ENCODE measurements at regions not wholly inside any gene's neighbourhood (a gene's known extent, or its start where the extent isn't known, plus 50 kb on each side); places are given as distances from the start of the nearest gene placed in this dataset.

DNA sequence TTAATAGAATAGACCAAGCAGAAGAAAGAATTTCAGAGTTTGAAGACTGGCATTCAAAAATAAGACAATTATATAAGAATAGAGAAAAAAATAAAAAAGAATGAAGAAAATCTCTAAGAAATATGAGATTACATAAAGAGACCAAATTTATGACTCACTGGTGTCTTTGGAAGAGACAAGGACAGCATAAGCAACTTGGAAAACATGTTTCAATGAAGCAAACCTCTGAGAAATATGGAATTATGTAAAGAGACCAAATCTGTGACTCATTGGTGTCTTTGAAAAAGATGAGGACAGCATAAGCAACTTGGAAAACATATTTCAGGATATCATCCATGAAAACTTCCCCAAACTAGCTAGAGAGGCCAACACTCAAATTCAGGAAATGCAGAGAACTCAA, 60.4 kb upstream of the LYPLAL1 start:
- TF ChIP-seq, protein P1, sequence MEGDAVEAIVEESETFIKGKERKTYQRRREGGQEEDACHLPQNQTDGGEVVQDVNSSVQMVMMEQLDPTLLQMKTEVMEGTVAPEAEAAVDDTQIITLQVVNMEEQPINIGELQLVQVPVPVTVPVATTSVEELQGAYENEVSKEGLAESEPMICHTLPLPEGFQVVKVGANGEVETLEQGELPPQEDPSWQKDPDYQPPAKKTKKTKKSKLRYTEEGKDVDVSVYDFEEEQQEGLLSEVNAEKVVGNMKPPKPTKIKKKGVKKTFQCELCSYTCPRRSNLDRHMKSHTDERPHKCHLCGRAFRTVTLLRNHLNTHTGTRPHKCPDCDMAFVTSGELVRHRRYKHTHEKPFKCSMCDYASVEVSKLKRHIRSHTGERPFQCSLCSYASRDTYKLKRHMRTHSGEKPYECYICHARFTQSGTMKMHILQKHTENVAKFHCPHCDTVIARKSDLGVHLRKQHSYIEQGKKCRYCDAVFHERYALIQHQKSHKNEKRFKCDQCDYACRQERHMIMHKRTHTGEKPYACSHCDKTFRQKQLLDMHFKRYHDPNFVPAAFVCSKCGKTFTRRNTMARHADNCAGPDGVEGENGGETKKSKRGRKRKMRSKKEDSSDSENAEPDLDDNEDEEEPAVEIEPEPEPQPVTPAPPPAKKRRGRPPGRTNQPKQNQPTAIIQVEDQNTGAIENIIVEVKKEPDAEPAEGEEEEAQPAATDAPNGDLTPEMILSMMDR (IDR thresholded peaks at IDR 0.05), result no peak
- TF ChIP-seq POLR2A (IDR thresholded peaks at IDR 0.05), result no peak

Measured in esophagus squamous epithelium (tissue), 4 donors.